ENCODE measurements at regions not wholly inside any gene's neighbourhood (a gene's known extent, or its start where the extent isn't known, plus 50 kb on each side); places are given as distances from the start of the nearest gene placed in this dataset.
A peak's percentile ranks its signal among the peaks of the same experiment; 100 is the strongest.

DNA sequence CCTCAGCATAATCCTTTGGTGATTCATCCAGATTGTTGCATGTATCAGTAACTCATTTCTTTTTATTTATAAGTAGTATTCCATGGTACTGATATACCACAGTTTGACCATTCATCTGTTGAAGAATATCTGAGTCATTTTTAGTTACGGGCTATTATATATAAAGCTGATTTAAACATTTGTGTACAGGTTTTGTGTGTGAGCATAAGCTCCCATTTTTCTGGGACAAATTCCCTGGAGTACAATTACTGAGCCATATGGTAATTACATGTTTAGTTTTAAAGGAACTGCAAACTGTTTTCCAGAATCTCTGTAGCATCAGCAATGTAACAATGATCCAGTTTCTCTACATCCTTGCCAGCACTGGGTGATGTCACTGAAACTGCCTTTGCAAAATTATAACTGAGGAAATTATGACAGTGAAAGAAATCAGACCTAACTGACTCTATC is 236.2 kb upstream of the KRR1 start:
- no peaks in the 10 kb centered on the region for H3K36me3 ChIP-seq (ENCODE audit: control insufficient read depth in 2 of 2, insufficient read depth in 1 of 2, low read length in 2 of 2)
- peak; percentile 71 for TF ChIP-seq SP7 (tag by site-specific recombination; IDR thresholded peaks at IDR 0.05)
- TF ChIP-seq, protein P1, sequence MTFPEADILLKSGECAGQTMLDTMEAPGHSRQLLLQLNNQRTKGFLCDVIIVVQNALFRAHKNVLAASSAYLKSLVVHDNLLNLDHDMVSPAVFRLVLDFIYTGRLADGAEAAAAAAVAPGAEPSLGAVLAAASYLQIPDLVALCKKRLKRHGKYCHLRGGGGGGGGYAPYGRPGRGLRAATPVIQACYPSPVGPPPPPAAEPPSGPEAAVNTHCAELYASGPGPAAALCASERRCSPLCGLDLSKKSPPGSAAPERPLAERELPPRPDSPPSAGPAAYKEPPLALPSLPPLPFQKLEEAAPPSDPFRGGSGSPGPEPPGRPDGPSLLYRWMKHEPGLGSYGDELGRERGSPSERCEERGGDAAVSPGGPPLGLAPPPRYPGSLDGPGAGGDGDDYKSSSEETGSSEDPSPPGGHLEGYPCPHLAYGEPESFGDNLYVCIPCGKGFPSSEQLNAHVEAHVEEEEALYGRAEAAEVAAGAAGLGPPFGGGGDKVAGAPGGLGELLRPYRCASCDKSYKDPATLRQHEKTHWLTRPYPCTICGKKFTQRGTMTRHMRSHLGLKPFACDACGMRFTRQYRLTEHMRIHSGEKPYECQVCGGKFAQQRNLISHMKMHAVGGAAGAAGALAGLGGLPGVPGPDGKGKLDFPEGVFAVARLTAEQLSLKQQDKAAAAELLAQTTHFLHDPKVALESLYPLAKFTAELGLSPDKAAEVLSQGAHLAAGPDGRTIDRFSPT (tag by site-specific recombination; IDR thresholded peaks at IDR 0.05) = no peak
- ChIA-PET POLR2A (interaction anchor here (0.6 kb wide), 1 partner anchor 73 kb away, joined by 6 read pairs; no protein-coding TSS in a partner anchor), CTCF (no interaction called here)
- H3K4me3 ChIP-seq (ENCODE audit: low read depth, low read length) = no peak overlapping the region
- no peaks in the 10 kb centered on the region for H3K9me3 ChIP-seq (ENCODE audit: control insufficient read depth, insufficient read depth, low read depth, low read length)
- no peak overlapping the region for H3K27ac ChIP-seq (ENCODE audit: extremely low read depth, low read depth, low read length)
- no peaks in the 10 kb centered on the region for H3K4me1 ChIP-seq (ENCODE audit: control insufficient read depth, insufficient read depth, low read length)

DNA sequence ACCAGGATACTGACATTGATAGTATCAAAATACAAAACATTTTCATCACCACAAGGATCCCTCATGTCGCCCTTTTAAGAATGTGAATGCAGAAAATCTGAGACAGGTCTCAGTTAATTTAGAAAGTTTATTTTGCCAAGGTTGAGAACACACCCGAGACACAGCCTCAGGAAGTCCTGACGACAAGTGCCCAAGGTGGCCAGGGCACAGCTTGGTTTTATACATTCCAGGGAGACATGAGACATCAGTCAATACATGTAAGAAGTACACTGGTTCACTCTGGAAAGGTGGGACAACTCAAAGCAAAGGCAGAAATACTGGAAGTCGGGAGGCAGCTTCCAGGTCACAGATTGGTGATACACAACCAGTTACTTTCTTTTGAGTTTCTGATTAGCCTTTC is 235.2 kb upstream of the KRR1 start:
- ChIA-PET POLR2A (no interaction called here), CTCF (no interaction called here)
- H3K4me3 ChIP-seq (ENCODE audit: low read depth, low read length) = no peak overlapping the region
- no peak for TF ChIP-seq ZNF670 (tag by site-specific recombination; IDR thresholded peaks at IDR 0.05; ENCODE audit: low read depth)
- TF ChIP-seq, protein P2, sequence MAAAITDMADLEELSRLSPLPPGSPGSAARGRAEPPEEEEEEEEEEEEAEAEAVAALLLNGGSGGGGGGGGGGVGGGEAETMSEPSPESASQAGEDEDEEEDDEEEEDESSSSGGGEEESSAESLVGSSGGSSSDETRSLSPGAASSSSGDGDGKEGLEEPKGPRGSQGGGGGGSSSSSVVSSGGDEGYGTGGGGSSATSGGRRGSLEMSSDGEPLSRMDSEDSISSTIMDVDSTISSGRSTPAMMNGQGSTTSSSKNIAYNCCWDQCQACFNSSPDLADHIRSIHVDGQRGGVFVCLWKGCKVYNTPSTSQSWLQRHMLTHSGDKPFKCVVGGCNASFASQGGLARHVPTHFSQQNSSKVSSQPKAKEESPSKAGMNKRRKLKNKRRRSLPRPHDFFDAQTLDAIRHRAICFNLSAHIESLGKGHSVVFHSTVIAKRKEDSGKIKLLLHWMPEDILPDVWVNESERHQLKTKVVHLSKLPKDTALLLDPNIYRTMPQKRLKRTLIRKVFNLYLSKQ (tag by site-specific recombination; IDR thresholded peaks at IDR 0.05; ENCODE audit: borderline replicate concordance) = no peak
- no peak for TF ChIP-seq FEZF1 (tag by site-specific recombination; IDR thresholded peaks at IDR 0.05)
- TF ChIP-seq, protein P3, sequence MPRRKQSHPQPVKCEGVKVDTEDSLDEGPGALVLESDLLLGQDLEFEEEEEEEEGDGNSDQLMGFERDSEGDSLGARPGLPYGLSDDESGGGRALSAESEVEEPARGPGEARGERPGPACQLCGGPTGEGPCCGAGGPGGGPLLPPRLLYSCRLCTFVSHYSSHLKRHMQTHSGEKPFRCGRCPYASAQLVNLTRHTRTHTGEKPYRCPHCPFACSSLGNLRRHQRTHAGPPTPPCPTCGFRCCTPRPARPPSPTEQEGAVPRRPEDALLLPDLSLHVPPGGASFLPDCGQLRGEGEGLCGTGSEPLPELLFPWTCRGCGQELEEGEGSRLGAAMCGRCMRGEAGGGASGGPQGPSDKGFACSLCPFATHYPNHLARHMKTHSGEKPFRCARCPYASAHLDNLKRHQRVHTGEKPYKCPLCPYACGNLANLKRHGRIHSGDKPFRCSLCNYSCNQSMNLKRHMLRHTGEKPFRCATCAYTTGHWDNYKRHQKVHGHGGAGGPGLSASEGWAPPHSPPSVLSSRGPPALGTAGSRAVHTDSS (tag by site-specific recombination; IDR thresholded peaks at IDR 0.05) = no peak
- TF ChIP-seq ZNF416 (tag by site-specific recombination; IDR thresholded peaks at IDR 0.05) = no peak
- TF ChIP-seq, protein P4, sequence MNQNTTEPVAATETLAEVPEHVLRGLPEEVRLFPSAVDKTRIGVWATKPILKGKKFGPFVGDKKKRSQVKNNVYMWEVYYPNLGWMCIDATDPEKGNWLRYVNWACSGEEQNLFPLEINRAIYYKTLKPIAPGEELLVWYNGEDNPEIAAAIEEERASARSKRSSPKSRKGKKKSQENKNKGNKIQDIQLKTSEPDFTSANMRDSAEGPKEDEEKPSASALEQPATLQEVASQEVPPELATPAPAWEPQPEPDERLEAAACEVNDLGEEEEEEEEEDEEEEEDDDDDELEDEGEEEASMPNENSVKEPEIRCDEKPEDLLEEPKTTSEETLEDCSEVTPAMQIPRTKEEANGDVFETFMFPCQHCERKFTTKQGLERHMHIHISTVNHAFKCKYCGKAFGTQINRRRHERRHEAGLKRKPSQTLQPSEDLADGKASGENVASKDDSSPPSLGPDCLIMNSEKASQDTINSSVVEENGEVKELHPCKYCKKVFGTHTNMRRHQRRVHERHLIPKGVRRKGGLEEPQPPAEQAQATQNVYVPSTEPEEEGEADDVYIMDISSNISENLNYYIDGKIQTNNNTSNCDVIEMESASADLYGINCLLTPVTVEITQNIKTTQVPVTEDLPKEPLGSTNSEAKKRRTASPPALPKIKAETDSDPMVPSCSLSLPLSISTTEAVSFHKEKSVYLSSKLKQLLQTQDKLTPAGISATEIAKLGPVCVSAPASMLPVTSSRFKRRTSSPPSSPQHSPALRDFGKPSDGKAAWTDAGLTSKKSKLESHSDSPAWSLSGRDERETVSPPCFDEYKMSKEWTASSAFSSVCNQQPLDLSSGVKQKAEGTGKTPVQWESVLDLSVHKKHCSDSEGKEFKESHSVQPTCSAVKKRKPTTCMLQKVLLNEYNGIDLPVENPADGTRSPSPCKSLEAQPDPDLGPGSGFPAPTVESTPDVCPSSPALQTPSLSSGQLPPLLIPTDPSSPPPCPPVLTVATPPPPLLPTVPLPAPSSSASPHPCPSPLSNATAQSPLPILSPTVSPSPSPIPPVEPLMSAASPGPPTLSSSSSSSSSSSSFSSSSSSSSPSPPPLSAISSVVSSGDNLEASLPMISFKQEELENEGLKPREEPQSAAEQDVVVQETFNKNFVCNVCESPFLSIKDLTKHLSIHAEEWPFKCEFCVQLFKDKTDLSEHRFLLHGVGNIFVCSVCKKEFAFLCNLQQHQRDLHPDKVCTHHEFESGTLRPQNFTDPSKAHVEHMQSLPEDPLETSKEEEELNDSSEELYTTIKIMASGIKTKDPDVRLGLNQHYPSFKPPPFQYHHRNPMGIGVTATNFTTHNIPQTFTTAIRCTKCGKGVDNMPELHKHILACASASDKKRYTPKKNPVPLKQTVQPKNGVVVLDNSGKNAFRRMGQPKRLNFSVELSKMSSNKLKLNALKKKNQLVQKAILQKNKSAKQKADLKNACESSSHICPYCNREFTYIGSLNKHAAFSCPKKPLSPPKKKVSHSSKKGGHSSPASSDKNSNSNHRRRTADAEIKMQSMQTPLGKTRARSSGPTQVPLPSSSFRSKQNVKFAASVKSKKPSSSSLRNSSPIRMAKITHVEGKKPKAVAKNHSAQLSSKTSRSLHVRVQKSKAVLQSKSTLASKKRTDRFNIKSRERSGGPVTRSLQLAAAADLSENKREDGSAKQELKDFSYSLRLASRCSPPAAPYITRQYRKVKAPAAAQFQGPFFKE (tag by site-specific recombination; IDR thresholded peaks at IDR 0.05; ENCODE audit: borderline replicate concordance) = no peak
- TF ChIP-seq ZNF654 (tag by site-specific recombination; IDR thresholded peaks at IDR 0.05; ENCODE audit: low read depth) = no peak
- TF ChIP-seq ZNF621 (tag by site-specific recombination; IDR thresholded peaks at IDR 0.05) = no peak
- no peak for TF ChIP-seq ZSCAN16 (tag by site-specific recombination; IDR thresholded peaks at IDR 0.05)
- TF ChIP-seq ZFP41 (tag by site-specific recombination; IDR thresholded peaks at IDR 0.05; ENCODE audit: borderline replicate concordance) = no peak
- TF ChIP-seq ZNF548 (tag by site-specific recombination; IDR thresholded peaks at IDR 0.05) = no peak
- no peak for TF ChIP-seq ZNF174 (tag by site-specific recombination; IDR thresholded peaks at IDR 0.05)
- TF ChIP-seq REPIN1 (tag by site-specific recombination; IDR thresholded peaks at IDR 0.05; ENCODE audit: low read depth) = no peak
- no peak for TF ChIP-seq ZNF48 (tag by site-specific recombination; IDR thresholded peaks at IDR 0.05)
- TF ChIP-seq ZNF549 (tag by site-specific recombination; IDR thresholded peaks at IDR 0.05) = no peak
- no peak for TF ChIP-seq ZNF777 (tag by site-specific recombination; IDR thresholded peaks at IDR 0.05; ENCODE audit: borderline replicate concordance)
- TF ChIP-seq IKZF3 (tag by site-specific recombination; IDR thresholded peaks at IDR 0.05) = no peak
- TF ChIP-seq ZNF354C (tag by site-specific recombination; IDR thresholded peaks at IDR 0.05; ENCODE audit: borderline replicate concordance, low read depth) = no peak
- H3K4me1 ChIP-seq (ENCODE audit: control insufficient read depth, insufficient read depth, low read length) = no peaks in the 10 kb centered on the region
- no peak overlapping the region for H3K27ac ChIP-seq (ENCODE audit: extremely low read depth, low read depth, low read length)
- H3K36me3 ChIP-seq (ENCODE audit: control insufficient read depth in 2 of 2, insufficient read depth in 1 of 2, low read length in 2 of 2) = no peaks in the 10 kb centered on the region
- no peaks in the 10 kb centered on the region for H3K9me3 ChIP-seq (ENCODE audit: control insufficient read depth, insufficient read depth, low read depth, low read length)
